GM13977 (cell line): ENCODE measurements at regions not wholly inside any gene's neighbourhood (a gene's known extent, or its start where the extent isn't known, plus 50 kb on each side); places are given as distances from the start of the nearest gene placed in this dataset.

ENCODE experiments used
- DNase-seq: peaks from one replicate; pipeline ENCODE4 v3.0.0; 2012; ENCODE audit warnings: low spot score
- in situ Hi-C: fragments of 300-500 bp; cut with MboI; formaldehyde crosslinking; loops from one replicate; pipeline ENCODE4 v1.12.0; 2022; ENCODE audit warnings: low sequenced_read_pairs, low pct_unique_long_range_greater_than_20kb, mixed read lengths, inconsistent platforms; ENCODE audit not compliant: unreplicated experiment
- TF ChIP-seq, protein P1 (sequence below): IDR thresholded peaks from 2 replicates; pipeline ENCODE4 v1.5.1; 2012; ENCODE audit warnings: mild to moderate bottlenecking, control low read depth; ENCODE audit not compliant: insufficient read depth; ENCODE audit errors: extremely low read depth, missing control alignments

- TF ChIP-seq, protein P1, sequence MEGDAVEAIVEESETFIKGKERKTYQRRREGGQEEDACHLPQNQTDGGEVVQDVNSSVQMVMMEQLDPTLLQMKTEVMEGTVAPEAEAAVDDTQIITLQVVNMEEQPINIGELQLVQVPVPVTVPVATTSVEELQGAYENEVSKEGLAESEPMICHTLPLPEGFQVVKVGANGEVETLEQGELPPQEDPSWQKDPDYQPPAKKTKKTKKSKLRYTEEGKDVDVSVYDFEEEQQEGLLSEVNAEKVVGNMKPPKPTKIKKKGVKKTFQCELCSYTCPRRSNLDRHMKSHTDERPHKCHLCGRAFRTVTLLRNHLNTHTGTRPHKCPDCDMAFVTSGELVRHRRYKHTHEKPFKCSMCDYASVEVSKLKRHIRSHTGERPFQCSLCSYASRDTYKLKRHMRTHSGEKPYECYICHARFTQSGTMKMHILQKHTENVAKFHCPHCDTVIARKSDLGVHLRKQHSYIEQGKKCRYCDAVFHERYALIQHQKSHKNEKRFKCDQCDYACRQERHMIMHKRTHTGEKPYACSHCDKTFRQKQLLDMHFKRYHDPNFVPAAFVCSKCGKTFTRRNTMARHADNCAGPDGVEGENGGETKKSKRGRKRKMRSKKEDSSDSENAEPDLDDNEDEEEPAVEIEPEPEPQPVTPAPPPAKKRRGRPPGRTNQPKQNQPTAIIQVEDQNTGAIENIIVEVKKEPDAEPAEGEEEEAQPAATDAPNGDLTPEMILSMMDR: no peak
- no peak for DNase-seq
- in situ Hi-C loops: no loop called here
Observed at GRCh38 chr13:47100214-47100853, 203.5 kb upstream of the HTR2A start.

DNA sequence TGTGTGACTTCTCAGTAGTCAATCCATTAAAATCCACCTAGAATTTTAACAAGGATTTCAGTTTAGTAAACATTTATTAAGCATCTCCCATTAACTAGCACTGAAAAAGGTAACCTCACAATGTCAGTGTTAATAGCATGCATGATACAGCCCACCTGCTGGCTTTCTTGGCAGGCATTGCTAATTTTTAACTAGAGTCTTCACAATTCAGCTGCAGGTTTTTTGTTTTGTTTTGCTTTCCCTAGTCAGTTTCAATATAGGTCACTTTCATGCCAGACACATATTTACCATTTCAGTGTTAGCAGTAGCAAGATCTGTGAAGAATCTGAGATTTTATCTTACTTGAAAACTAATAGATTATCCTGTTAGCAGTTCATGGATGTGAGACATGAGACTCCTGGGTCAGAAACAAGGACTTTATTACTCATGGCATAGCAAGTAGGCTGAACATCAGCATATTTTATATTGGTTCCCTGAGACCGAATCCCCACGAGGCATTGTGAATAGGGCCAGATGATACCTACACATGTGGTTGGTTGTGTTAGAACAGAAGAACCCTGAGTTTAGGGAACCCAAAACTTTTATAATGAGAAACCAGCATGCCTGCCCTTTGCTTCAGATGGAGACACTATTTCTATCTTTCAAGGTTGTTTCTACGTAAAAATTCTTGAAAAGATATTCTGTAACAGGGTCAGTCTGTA, 198.0 kb upstream of the HTR2A start:
- no peak for DNase-seq
- in situ Hi-C loops: no loop called here
- TF ChIP-seq, protein P1: no peak

DNA sequence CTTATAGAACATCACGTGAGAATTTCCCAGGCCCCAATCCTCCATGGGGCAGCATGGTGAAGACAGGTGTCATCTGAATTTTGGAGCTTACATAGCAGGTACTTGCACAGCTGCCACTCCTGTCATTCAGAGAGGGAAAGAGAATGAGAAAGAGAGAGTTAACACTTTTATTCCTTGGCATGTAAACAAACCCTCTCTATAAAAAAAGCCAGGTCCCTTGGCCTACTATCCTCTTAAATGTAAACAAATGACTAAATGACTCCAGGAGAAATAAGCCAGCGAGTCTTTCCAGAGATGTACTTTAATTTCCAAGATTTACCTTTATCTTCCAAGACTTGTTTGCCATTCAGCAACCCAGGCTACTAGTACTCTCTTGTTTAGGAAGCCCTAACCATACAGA, 195.3 kb upstream of the HTR2A start:
- in situ Hi-C loops: no loop called here
- DNase-seq: no peak
- TF ChIP-seq, protein P1: no peak

DNA sequence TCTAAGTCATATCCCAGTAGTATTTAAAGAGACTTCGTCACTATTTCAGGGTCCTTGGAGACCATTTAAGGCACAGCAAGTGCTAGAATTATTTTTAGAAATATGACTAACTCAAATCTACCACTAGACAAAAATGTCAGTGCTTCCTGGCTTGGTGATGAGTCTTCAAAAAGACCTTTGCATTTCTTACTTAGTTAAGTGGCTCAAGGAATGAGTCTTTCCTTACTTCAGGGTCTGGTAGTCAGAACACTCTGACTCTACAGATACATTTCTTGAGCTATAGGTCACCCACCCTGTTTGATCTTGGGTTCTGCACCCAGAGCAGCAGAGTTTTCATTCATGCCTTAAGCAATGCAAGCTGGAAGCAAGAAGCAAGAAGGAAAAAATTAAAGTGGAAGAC, 191.0 kb upstream of the HTR2A start:
- DNase-seq: no peak
- in situ Hi-C loops: no loop called here
- TF ChIP-seq, protein P1: no peak

- TF ChIP-seq, protein P1: no peak
- DNase-seq: no peak
- in situ Hi-C loops: no loop called here
Observed at GRCh38 chr13:47087241-47087640, 190.4 kb upstream of the HTR2A start.

DNA sequence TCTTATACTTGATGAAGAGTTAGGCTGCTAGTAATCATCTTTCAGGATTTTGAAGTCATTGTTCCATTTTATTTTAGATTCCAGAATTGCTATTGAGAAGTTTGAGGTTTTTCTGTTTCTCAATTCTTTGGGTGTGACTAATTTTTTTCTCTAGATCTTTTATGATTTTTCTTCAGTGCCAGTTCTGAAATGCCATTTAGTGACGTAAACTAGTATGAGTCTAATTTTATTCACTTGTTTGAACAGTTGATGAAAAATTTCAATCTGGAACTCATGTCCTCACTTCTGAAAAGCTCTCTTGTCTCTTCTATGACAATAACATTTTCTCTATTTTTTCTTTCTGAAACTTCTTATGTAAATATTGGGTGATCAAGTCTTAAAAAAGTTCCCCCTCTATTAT, 188.5 kb upstream of the HTR2A start:
- TF ChIP-seq, protein P1: no peak
- in situ Hi-C loops: no loop called here
- DNase-seq: no peak
